HG03442 (cell line): ENCODE measurements at regions not wholly inside any gene's neighbourhood (a gene's known extent, or its start where the extent isn't known, plus 50 kb on each side); places are given as distances from the start of the nearest gene placed in this dataset.
"Not testable (repeated sequence)": the region's sequence is repeated elsewhere in the genome, so short reads cannot be mapped to it uniquely, and the experiment has no call there.

Source experiments
- ATAC-seq: cut with Tn5 transposase; IDR thresholded peaks from one replicate; pipeline ENCODE4 v1.9.1; 2021; ENCODE audit warnings: mild to moderate bottlenecking, moderate library complexity; ENCODE audit not compliant: unreplicated experiment

GRCh38 chr20:28562510-28562898 lies 2695.0 kb upstream of the DEFB115 start:
- ATAC-seq, result no peak

GRCh38 chr20:28562899-28563521 lies 2694.5 kb upstream of the DEFB115 start:
- not testable (repeated sequence) for ATAC-seq

- ATAC-seq, result not testable (repeated sequence)
Measured at GRCh38 chr20:28564024-28564423, 2693.4 kb upstream of the DEFB115 start.

- ATAC-seq, result not testable (repeated sequence)
Measured at GRCh38 chr20:28564688-28565463, 2692.6 kb upstream of the DEFB115 start.

- not testable (repeated sequence) for ATAC-seq
Measured at GRCh38 chr20:28575991-28576390, 2681.5 kb upstream of the DEFB115 start.

GRCh38 chr20:28591680-28592079 lies 2665.8 kb upstream of the DEFB115 start:
- not testable (repeated sequence) for ATAC-seq

GRCh38 chr20:28593383-28593782 lies 2664.1 kb upstream of the DEFB115 start:
- ATAC-seq, result not testable (repeated sequence)

GRCh38 chr20:28594476-28594875 lies 2663.0 kb upstream of the DEFB115 start:
- ATAC-seq, result not testable (repeated sequence)

GRCh38 chr20:28602006-28602402 lies 2655.5 kb upstream of the DEFB115 start:
- ATAC-seq, result not testable (repeated sequence)

GRCh38 chr20:28602403-28603217 lies 2654.9 kb upstream of the DEFB115 start:
- ATAC-seq, result peak; percentile 98

GRCh38 chr20:28603218-28603577 lies 2654.3 kb upstream of the DEFB115 start:
- ATAC-seq, result not testable (repeated sequence)

- no peak for ATAC-seq
Measured at GRCh38 chr20:28616354-28616753, 2641.1 kb upstream of the DEFB115 start.

- ATAC-seq, result not testable (repeated sequence)
Measured at GRCh38 chr20:28619956-28620651, 2637.4 kb upstream of the DEFB115 start.

GRCh38 chr20:28625112-28625511 lies 2632.4 kb upstream of the DEFB115 start:
- ATAC-seq, result not testable (repeated sequence)

- ATAC-seq, result not testable (repeated sequence)
Measured at GRCh38 chr20:28640831-28641230, 2616.6 kb upstream of the DEFB115 start.
